ENCODE measurements at regions not wholly inside any gene's neighbourhood (a gene's known extent, or its start where the extent isn't known, plus 50 kb on each side); places are given as distances from the start of the nearest gene placed in this dataset.

DNA sequence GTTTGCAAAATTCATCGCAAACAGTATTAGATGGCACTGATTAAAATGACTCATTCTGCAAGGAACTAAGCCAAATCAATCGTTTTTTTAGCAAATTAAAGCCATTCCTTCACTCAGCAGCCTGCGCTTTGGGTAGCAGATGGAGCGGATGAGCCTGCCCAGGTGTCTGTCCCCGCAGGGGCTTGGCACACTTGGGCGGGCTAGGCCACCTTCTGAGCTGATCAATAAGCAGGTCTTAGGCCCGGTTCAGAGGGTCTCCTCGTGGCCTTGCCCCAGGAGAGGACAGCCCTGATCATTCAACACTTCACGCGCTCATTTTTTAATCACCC, 78.0 kb upstream of the FCN1 start:
- Histone ChIP-seq H3K4me3 (ENCODE audit: low read depth, low read length) (no peak overlapping the region), H3K27ac (no peak overlapping the region), H3K36me3 (ENCODE audit: control insufficient read depth, insufficient read depth, low read length) (no peaks in the 10 kb centered on the region), H3K4me2 (ENCODE audit: low read length) (no peak overlapping the region), H3K9me3 (ENCODE audit: control insufficient read depth, low read length) (no peaks in the 10 kb centered on the region), H2AFZ (no peak overlapping the region), H3K79me2 (no peaks in the 10 kb centered on the region), H3K27me3 (ENCODE audit: control insufficient read depth, insufficient read depth, low read length) (no peaks in the 10 kb centered on the region), H3K9ac (no peak overlapping the region), H3K4me1 (no peaks in the 10 kb centered on the region)
- TF ChIP-seq, protein P1, sequence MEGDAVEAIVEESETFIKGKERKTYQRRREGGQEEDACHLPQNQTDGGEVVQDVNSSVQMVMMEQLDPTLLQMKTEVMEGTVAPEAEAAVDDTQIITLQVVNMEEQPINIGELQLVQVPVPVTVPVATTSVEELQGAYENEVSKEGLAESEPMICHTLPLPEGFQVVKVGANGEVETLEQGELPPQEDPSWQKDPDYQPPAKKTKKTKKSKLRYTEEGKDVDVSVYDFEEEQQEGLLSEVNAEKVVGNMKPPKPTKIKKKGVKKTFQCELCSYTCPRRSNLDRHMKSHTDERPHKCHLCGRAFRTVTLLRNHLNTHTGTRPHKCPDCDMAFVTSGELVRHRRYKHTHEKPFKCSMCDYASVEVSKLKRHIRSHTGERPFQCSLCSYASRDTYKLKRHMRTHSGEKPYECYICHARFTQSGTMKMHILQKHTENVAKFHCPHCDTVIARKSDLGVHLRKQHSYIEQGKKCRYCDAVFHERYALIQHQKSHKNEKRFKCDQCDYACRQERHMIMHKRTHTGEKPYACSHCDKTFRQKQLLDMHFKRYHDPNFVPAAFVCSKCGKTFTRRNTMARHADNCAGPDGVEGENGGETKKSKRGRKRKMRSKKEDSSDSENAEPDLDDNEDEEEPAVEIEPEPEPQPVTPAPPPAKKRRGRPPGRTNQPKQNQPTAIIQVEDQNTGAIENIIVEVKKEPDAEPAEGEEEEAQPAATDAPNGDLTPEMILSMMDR (IDR thresholded peaks at IDR 0.05): no peak

DNA sequence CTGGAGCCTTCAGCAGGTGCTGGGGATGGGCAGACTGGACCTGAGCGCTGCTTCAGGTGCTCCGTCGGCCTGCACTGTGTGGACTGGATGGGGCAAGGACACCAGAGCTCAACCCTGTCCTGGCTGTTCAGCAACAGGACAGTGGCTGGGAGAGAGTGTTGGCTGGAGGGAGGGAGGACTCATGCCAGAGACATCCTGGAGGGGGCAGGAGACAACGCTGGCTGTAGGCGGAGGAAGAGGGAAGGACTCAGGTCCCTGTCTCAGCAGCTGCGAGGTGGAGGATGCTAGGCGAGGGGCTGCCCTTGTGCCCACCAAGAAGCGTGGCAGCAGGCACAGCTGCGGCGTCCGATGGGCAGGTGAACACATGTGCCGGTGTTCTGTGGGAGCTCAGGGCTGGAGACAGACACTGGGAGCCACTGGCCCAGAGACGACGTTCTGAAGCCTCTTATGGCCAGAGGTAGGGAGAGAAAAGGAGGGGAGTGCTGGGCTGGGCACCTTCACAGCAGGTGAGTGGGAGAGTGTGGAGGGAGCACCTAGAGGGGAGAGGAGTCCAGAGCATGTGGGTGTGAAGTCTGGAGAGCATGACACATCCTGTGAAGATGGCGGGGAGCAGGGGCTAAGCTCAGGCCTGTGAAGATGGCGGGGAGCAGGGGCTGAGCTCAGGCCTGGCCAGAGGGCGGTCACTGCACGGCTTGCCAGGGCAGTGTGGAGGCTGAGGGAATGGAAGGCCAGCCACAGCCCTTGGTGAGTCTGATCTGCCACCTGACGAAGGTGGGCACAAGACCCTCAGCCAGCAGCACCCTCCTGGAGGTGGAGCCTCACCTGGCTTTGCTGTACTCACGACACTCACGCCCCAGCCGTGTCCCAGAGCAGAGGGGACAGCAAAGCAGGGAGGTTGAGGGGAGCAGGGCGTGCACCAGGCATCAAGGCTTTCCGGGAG, 79.1 kb upstream of the FCN1 start:
- Histone ChIP-seq H3K27me3 (ENCODE audit: control insufficient read depth, insufficient read depth, low read length) (no peaks in the 10 kb centered on the region), H2AFZ (no peak overlapping the region), H3K27ac (no peak overlapping the region), H3K4me1 (no peaks in the 10 kb centered on the region), H3K9ac (no peak overlapping the region), H3K79me2 (no peaks in the 10 kb centered on the region), H3K9me3 (ENCODE audit: control insufficient read depth, low read length) (no peaks in the 10 kb centered on the region), H3K36me3 (ENCODE audit: control insufficient read depth, insufficient read depth, low read length) (no peaks in the 10 kb centered on the region), H3K4me3 (ENCODE audit: low read depth, low read length) (no peak overlapping the region), H3K4me2 (ENCODE audit: low read length) (no peak overlapping the region)
- TF ChIP-seq, protein P1 (IDR thresholded peaks at IDR 0.05): no peak

DNA sequence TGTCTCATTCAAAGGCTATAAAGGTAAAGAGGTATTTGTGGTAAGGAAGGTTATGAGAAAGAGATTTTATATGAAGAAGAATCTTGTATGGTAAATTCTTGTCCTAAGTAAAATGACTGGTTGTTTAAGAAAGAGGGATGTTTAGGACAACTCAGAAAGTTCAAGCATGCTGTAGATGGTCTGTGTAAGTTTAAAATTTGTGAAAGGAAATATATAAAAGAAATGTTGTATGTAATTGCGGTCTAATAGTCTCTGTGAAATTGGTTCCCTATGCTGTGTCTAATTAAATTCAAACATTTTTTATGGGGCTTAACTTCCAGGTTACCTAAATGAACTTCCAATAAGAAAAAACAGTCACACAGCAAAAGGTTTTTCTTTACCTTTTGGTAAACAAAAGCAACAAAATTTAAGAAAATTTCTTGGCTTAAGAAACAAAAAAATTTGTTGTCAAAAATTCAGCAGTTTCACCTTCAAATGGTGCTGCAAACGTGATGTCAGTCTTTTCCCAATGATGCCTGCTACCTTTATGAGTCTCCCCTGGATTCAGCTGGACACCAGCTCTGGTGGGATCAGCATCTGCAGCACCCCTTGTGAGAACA, 83.0 kb upstream of the FCN1 start:
- Histone ChIP-seq H3K36me3 (ENCODE audit: control insufficient read depth, insufficient read depth, low read length) (no peaks in the 10 kb centered on the region), H3K27ac (no peak overlapping the region), H3K9ac (no peak overlapping the region), H3K4me1 (no peaks in the 10 kb centered on the region), H3K4me3 (ENCODE audit: low read depth, low read length) (no peak overlapping the region), H3K9me3 (ENCODE audit: control insufficient read depth, low read length) (no peaks in the 10 kb centered on the region), H3K27me3 (ENCODE audit: control insufficient read depth, insufficient read depth, low read length) (no peaks in the 10 kb centered on the region), H2AFZ (no peak overlapping the region), H3K4me2 (ENCODE audit: low read length) (no peak overlapping the region), H3K79me2 (no peaks in the 10 kb centered on the region)
- TF ChIP-seq, protein P1 (IDR thresholded peaks at IDR 0.05): no peak

DNA sequence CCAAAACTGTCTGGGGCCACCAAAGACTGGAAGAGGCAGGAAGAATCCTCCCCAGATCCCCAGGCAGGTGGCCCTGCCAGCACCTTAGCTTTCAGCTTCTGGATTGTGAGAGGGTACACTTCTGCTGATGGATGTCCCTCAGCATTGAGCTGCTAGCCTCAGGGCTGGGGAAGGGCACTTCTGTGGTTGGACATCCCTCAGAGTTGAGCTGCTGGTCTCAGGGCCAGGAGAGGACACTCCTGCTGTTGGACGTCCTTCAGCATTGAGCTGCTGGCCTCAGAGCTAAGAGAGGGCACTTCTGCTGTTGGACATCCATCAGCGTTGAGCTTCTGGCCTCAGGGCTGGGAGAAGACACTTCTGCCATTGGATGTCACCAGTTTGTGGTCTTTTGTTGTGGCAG, 83.8 kb upstream of the FCN1 start:
- H3K9ac ChIP-seq: no peak overlapping the region

More for the DNA sequence above, 83.8 kb upstream of the FCN1 start:
- Histone ChIP-seq H2AFZ (no peak overlapping the region), H3K27ac (no peak overlapping the region), H3K4me2 (ENCODE audit: low read length) (no peak overlapping the region), H3K79me2 (no peaks in the 10 kb centered on the region), H3K36me3 (ENCODE audit: control insufficient read depth, insufficient read depth, low read length) (no peaks in the 10 kb centered on the region), H3K4me3 (ENCODE audit: low read depth, low read length) (no peak overlapping the region), H3K27me3 (ENCODE audit: control insufficient read depth, insufficient read depth, low read length) (no peaks in the 10 kb centered on the region), H3K9me3 (ENCODE audit: control insufficient read depth, low read length) (no peaks in the 10 kb centered on the region), H3K4me1 (no peaks in the 10 kb centered on the region)
- TF ChIP-seq, protein P1 (IDR thresholded peaks at IDR 0.05): no peak
